OCI-LY7 (cell line): ENCODE measurements at regions not wholly inside any gene's neighbourhood (a gene's known extent, or its start where the extent isn't known, plus 50 kb on each side); places are given as distances from the start of the nearest gene placed in this dataset.

ENCODE experiments used
- EZH2phosphoT487 ChIP-seq: fragments of 200-600 bp; sonication (generic); IDR thresholded peaks from 2 replicates; pipeline ENCODE4 v1.6.1; 2018; ENCODE audit warnings: low read depth, borderline replicate concordance, mild to moderate bottlenecking, mixed run types, antibody characterized with exemption, low read length, moderate library complexity, mixed read lengths
- TF ChIP-seq, protein P1 (sequence below): fragments of 200-600 bp; sonication (generic); conservative IDR thresholded peaks from 2 replicates; pipeline ENCODE4 v1.5.1; 2014; ENCODE audit warnings: mild to moderate bottlenecking, antibody characterized with exemption, low read length, moderate library complexity, mixed read lengths

DNA sequence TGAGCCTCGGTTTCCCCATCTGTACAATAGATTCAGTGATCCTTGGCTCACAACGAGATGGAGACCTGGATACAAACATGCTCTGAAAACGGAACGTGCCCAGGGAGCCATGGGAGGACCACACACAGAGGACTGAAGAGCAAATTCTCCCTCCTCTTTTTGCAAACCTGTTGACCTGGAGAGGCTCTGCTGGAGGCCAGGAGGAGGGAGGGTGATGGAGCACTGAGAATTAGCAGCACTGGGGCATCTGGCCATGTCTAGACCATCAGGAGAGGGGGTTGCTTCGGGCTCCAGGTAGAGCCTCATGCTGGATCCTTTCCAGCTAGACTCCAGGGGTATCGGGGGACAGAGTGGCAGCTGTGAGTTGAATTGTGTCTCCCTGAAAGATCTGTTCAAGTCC lies 97.4 kb upstream of the GPR26 start:
- TF ChIP-seq, protein P1, sequence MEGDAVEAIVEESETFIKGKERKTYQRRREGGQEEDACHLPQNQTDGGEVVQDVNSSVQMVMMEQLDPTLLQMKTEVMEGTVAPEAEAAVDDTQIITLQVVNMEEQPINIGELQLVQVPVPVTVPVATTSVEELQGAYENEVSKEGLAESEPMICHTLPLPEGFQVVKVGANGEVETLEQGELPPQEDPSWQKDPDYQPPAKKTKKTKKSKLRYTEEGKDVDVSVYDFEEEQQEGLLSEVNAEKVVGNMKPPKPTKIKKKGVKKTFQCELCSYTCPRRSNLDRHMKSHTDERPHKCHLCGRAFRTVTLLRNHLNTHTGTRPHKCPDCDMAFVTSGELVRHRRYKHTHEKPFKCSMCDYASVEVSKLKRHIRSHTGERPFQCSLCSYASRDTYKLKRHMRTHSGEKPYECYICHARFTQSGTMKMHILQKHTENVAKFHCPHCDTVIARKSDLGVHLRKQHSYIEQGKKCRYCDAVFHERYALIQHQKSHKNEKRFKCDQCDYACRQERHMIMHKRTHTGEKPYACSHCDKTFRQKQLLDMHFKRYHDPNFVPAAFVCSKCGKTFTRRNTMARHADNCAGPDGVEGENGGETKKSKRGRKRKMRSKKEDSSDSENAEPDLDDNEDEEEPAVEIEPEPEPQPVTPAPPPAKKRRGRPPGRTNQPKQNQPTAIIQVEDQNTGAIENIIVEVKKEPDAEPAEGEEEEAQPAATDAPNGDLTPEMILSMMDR: no peak
- no peak for TF ChIP-seq EZH2phosphoT487
